Colonic mucosa (tissue), 4 donors: ENCODE measurements at regions not wholly inside any gene's neighbourhood (a gene's known extent, or its start where the extent isn't known, plus 50 kb on each side); places are given as distances from the start of the nearest gene placed in this dataset.

Source experiments
- DNase-seq: peaks from one replicate; pipeline ENCODE4 v3.0.0-alpha.2; 2020
- H3K27ac ChIP-seq: fragments of 200-600 bp; one replicate; pipeline ENCODE4 v1.8.0; 2021
- H3K27me3 ChIP-seq: fragments of 200-600 bp; one replicate; pipeline ENCODE4 v1.8.0; 2021
- H3K36me3 ChIP-seq: fragments of 200-600 bp; one replicate; pipeline ENCODE4 v1.8.0; 2021
- H3K4me1 ChIP-seq: fragments of 200-600 bp; one replicate; pipeline ENCODE4 v1.8.0; 2021; ENCODE audit warnings: mild to moderate bottlenecking
- H3K4me3 ChIP-seq: fragments of 200-600 bp; one replicate; pipeline ENCODE4 v1.8.0; 2021
- H3K9ac ChIP-seq, 2 donors: one replicate each; pipeline ENCODE4 v1.7.0; 2013; ENCODE audit warnings: control low read depth in 2 of 2, low read depth in 2 of 2, low read length in 2 of 2
- H3K9me3 ChIP-seq: fragments of 200-600 bp; one replicate; pipeline ENCODE4 v1.8.0; 2021
- CTCF ChIP-seq: fragments of 200-600 bp; IDR thresholded peaks from one replicate; pipeline ENCODE4 v1.8.0; 2022; ENCODE audit warnings: antibody characterized with exemption, mild to moderate bottlenecking
- intact Hi-C: fragments of 100-400 bp; cut with DNase I; formaldehyde crosslinking; loops from one replicate; pipeline ENCODE4 v1.14.1; 2022
- donor health status: healthy.
- donor health status: DM: no; HTN: no; CAD: no.
- donor health status: DM: no; HTN: no; CAD: no.

- Histone ChIP-seq H3K9me3 (no peaks in the 10 kb centered on the region), H3K27ac (no peak overlapping the region), H3K36me3 (no peaks in the 10 kb centered on the region), H3K27me3 (no peaks in the 10 kb centered on the region), H3K4me3 (no peak overlapping the region), H3K4me1 (no peaks in the 10 kb centered on the region), H3K9ac (no peak overlapping the region)
- DNase-seq = no peak
- no peak for TF ChIP-seq CTCF
- intact Hi-C loops = no loop called here
These were observed 328.7 kb upstream of the ATP11B start for GRCh38 chr3:182464513-182465145.

GRCh38 chr3:182465301-182466185, 327.8 kb upstream of the ATP11B start:
- no peak overlapping the region for H3K4me3 ChIP-seq
- no peak overlapping the region for H3K27ac ChIP-seq
- no peaks in the 10 kb centered on the region for H3K9me3 ChIP-seq
- H3K27me3 ChIP-seq = no peaks in the 10 kb centered on the region
- no peak overlapping the region for H3K9ac ChIP-seq
- no peak for DNase-seq
- H3K4me1 ChIP-seq = no peaks in the 10 kb centered on the region
- H3K36me3 ChIP-seq = no peaks in the 10 kb centered on the region
- intact Hi-C loops = no loop called here
- TF ChIP-seq CTCF = no peak

- no peaks in the 10 kb centered on the region for H3K4me1 ChIP-seq
- no peak overlapping the region for H3K4me3 ChIP-seq
- H3K36me3 ChIP-seq = no peaks in the 10 kb centered on the region
- no peaks in the 10 kb centered on the region for H3K27me3 ChIP-seq
- TF ChIP-seq CTCF = no peak
- no peak overlapping the region for H3K27ac ChIP-seq
- H3K9me3 ChIP-seq = no peaks in the 10 kb centered on the region
- no peak for DNase-seq
- intact Hi-C loops = no loop called here
- H3K9ac ChIP-seq = no peak overlapping the region
These were observed 324.2 kb upstream of the ATP11B start for GRCh38 chr3:182469086-182469485.

GRCh38 chr3:182470187-182470586, 323.1 kb upstream of the ATP11B start:
- no peaks in the 10 kb centered on the region for H3K9me3 ChIP-seq
- no peaks in the 10 kb centered on the region for H3K27me3 ChIP-seq
- intact Hi-C loops = no loop called here
- no peaks in the 10 kb centered on the region for H3K36me3 ChIP-seq
- no peak for DNase-seq
- no peak overlapping the region for H3K27ac ChIP-seq
- no peaks in the 10 kb centered on the region for H3K4me1 ChIP-seq
- H3K9ac ChIP-seq = no peak overlapping the region
- TF ChIP-seq CTCF = no peak
- no peak overlapping the region for H3K4me3 ChIP-seq

- DNase-seq = no peak
- H3K36me3 ChIP-seq = no peaks in the 10 kb centered on the region
- intact Hi-C loops = no loop called here
- TF ChIP-seq CTCF = no peak
- no peaks in the 10 kb centered on the region for H3K9me3 ChIP-seq
- no peak overlapping the region for H3K4me3 ChIP-seq
- H3K27ac ChIP-seq = no peak overlapping the region
- H3K27me3 ChIP-seq = no peaks in the 10 kb centered on the region
- no peak overlapping the region for H3K9ac ChIP-seq
- no peaks in the 10 kb centered on the region for H3K4me1 ChIP-seq
These were observed 320.1 kb upstream of the ATP11B start for GRCh38 chr3:182473191-182473710.
